ENCODE measurements at regions not wholly inside any gene's neighbourhood (a gene's known extent, or its start where the extent isn't known, plus 50 kb on each side); places are given as distances from the start of the nearest gene placed in this dataset.

GRCh38 chr2:18178736-18179349 lies 300.4 kb downstream of the KCNS3 start:
- TF ChIP-seq, protein P1, sequence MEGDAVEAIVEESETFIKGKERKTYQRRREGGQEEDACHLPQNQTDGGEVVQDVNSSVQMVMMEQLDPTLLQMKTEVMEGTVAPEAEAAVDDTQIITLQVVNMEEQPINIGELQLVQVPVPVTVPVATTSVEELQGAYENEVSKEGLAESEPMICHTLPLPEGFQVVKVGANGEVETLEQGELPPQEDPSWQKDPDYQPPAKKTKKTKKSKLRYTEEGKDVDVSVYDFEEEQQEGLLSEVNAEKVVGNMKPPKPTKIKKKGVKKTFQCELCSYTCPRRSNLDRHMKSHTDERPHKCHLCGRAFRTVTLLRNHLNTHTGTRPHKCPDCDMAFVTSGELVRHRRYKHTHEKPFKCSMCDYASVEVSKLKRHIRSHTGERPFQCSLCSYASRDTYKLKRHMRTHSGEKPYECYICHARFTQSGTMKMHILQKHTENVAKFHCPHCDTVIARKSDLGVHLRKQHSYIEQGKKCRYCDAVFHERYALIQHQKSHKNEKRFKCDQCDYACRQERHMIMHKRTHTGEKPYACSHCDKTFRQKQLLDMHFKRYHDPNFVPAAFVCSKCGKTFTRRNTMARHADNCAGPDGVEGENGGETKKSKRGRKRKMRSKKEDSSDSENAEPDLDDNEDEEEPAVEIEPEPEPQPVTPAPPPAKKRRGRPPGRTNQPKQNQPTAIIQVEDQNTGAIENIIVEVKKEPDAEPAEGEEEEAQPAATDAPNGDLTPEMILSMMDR (conservative IDR thresholded peaks at IDR 0.05) = peak; percentile 85
- no peak for TF ChIP-seq EZH2 (IDR thresholded peaks at IDR 0.05; ENCODE audit: low read depth)

Measured in PC-9 (cell line).